NB4 (cell line): ENCODE measurements at regions not wholly inside any gene's neighbourhood (a gene's known extent, or its start where the extent isn't known, plus 50 kb on each side); places are given as distances from the start of the nearest gene placed in this dataset.
"Not testable (repeated sequence)": the region's sequence is repeated elsewhere in the genome, so short reads cannot be mapped to it uniquely, and the experiment has no call there.

Experiments used
- MYC ChIP-seq: IDR thresholded peaks from 2 replicates; pipeline ENCODE4 v1.6.1; 2011; ENCODE audit warnings: low read depth, low read length
- POLR2A ChIP-seq: IDR thresholded peaks from 2 replicates; pipeline ENCODE4 v1.6.1; 2011; ENCODE audit warnings: mild to moderate bottlenecking; ENCODE audit not compliant: insufficient read length; ENCODE audit errors: extremely low read depth
- TF ChIP-seq, protein P1 (sequence below): IDR thresholded peaks from one replicate; pipeline ENCODE4 v1.5.1; 2012; ENCODE audit warnings: low read depth, low read length
- TF ChIP-seq, protein P2 (sequence below): IDR thresholded peaks from 2 replicates; pipeline ENCODE4 v1.6.1; 2011; ENCODE audit warnings: low read depth, low read length

DNA sequence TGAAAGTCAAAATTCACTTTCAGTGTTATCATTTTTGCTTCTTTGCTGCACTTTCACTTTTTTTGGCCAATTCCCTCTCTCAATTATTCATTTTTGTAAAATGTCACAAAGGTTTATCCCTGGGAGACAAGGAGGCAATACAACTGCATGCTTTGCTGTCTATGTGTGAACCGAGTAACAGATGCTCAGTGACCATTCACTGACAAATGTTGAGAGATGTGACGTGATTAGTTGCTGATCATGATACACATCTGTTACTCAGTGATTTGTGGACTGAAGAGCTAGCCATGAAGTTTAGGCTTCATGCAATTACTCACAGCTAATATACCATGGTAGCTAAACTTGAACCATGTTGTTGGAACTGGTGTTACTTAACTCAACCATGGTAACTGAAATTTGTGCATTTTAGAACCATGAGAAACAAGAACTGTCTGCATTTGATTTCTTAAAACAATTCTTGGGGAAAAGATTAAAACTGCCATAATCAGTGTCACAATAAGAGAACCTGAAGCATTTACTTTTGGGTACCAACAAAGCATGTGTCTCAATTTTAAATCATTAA is 86.8 kb upstream of the BTG1 start:
- TF ChIP-seq, protein P1, sequence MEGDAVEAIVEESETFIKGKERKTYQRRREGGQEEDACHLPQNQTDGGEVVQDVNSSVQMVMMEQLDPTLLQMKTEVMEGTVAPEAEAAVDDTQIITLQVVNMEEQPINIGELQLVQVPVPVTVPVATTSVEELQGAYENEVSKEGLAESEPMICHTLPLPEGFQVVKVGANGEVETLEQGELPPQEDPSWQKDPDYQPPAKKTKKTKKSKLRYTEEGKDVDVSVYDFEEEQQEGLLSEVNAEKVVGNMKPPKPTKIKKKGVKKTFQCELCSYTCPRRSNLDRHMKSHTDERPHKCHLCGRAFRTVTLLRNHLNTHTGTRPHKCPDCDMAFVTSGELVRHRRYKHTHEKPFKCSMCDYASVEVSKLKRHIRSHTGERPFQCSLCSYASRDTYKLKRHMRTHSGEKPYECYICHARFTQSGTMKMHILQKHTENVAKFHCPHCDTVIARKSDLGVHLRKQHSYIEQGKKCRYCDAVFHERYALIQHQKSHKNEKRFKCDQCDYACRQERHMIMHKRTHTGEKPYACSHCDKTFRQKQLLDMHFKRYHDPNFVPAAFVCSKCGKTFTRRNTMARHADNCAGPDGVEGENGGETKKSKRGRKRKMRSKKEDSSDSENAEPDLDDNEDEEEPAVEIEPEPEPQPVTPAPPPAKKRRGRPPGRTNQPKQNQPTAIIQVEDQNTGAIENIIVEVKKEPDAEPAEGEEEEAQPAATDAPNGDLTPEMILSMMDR = not testable (repeated sequence)
- TF ChIP-seq POLR2A, MYC: not testable (repeated sequence)
- TF ChIP-seq, protein P2, sequence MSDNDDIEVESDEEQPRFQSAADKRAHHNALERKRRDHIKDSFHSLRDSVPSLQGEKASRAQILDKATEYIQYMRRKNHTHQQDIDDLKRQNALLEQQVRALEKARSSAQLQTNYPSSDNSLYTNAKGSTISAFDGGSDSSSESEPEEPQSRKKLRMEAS = not testable (repeated sequence)
